ENCODE measurements at regions not wholly inside any gene's neighbourhood (a gene's known extent, or its start where the extent isn't known, plus 50 kb on each side); places are given as distances from the start of the nearest gene placed in this dataset.

DNA sequence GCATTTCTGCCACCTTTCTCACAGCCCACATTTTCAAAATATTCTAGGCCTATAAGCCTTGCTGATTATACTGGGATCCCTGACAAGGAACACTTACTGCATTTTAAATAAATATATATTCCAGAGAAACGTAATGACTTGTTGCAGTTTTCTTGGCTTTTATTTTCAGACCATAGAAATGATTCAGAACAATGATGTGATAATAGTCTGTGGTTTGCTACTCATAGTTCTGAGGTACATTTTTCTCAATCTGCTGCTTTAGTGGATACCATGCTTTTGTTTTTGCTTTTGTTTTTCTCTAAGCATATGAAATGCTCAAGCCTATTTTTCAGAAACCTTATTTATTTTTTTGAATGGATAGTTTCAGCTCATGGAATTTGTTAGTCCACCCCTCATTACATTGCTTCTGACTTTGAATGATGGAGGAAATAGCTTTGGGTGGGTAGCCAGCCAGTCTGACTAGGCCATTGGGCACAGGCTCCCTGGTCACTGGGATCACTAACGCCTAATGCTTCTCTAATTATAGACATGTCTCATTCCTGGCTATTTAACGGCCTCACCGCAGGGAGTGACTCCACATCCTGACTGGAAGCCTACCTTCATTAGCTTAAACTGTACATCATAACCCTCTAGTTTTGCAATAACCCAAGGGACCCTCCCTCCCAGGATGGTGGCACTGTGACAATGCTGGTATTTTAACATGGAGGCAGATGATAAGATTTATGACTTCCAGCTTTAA lies 66.1 kb downstream of the MBL2 start:
- H3K9me3 ChIP-seq (ENCODE audit: low read length): no peaks in the 10 kb centered on the region
- H3K27ac ChIP-seq (ENCODE audit: low read length): no peak overlapping the region
- no peaks in the 10 kb centered on the region for H3K9me2 ChIP-seq (ENCODE audit: insufficient read depth, low read length)
- H4K20me1 ChIP-seq (ENCODE audit: insufficient read depth): no peaks in the 10 kb centered on the region
- H3K79me2 ChIP-seq (replicated peaks; ENCODE audit: insufficient read depth, low read length): no peaks in the 10 kb centered on the region
- H3K9ac ChIP-seq (ENCODE audit: low read length): no peak overlapping the region
- TF ChIP-seq RAD21 (conservative IDR thresholded peaks at IDR 0.05) (no peak), SMC3 (conservative IDR thresholded peaks at IDR 0.05; ENCODE audit: poor library complexity) (no peak), EP300 (conservative IDR thresholded peaks at IDR 0.05; ENCODE audit: poor library complexity, severe bottlenecking) (no peak), MXI1 (conservative IDR thresholded peaks at IDR 0.05; ENCODE audit: poor library complexity, severe bottlenecking) (no peak), TAF1 (IDR thresholded peaks at IDR 0.05; ENCODE audit: low read depth) (no peak), POLR2AphosphoS5 (IDR thresholded peaks at IDR 0.05) (no peak), EZH2 (IDR thresholded peaks at IDR 0.05; ENCODE audit: borderline replicate concordance, insufficient read depth, low read length, poor library complexity, severe bottlenecking) (no peak)
- TF ChIP-seq, protein P1, sequence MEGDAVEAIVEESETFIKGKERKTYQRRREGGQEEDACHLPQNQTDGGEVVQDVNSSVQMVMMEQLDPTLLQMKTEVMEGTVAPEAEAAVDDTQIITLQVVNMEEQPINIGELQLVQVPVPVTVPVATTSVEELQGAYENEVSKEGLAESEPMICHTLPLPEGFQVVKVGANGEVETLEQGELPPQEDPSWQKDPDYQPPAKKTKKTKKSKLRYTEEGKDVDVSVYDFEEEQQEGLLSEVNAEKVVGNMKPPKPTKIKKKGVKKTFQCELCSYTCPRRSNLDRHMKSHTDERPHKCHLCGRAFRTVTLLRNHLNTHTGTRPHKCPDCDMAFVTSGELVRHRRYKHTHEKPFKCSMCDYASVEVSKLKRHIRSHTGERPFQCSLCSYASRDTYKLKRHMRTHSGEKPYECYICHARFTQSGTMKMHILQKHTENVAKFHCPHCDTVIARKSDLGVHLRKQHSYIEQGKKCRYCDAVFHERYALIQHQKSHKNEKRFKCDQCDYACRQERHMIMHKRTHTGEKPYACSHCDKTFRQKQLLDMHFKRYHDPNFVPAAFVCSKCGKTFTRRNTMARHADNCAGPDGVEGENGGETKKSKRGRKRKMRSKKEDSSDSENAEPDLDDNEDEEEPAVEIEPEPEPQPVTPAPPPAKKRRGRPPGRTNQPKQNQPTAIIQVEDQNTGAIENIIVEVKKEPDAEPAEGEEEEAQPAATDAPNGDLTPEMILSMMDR (IDR thresholded peaks at IDR 0.05; ENCODE audit: poor library complexity, severe bottlenecking): no peak
- TF ChIP-seq, protein P2, sequence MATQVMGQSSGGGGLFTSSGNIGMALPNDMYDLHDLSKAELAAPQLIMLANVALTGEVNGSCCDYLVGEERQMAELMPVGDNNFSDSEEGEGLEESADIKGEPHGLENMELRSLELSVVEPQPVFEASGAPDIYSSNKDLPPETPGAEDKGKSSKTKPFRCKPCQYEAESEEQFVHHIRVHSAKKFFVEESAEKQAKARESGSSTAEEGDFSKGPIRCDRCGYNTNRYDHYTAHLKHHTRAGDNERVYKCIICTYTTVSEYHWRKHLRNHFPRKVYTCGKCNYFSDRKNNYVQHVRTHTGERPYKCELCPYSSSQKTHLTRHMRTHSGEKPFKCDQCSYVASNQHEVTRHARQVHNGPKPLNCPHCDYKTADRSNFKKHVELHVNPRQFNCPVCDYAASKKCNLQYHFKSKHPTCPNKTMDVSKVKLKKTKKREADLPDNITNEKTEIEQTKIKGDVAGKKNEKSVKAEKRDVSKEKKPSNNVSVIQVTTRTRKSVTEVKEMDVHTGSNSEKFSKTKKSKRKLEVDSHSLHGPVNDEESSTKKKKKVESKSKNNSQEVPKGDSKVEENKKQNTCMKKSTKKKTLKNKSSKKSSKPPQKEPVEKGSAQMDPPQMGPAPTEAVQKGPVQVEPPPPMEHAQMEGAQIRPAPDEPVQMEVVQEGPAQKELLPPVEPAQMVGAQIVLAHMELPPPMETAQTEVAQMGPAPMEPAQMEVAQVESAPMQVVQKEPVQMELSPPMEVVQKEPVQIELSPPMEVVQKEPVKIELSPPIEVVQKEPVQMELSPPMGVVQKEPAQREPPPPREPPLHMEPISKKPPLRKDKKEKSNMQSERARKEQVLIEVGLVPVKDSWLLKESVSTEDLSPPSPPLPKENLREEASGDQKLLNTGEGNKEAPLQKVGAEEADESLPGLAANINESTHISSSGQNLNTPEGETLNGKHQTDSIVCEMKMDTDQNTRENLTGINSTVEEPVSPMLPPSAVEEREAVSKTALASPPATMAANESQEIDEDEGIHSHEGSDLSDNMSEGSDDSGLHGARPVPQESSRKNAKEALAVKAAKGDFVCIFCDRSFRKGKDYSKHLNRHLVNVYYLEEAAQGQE (IDR thresholded peaks at IDR 0.05; ENCODE audit: borderline replicate concordance): no peak
- H3K27me3 ChIP-seq (ENCODE audit: insufficient read depth, low read depth, low read length): no peaks in the 10 kb centered on the region
- H3K4me2 ChIP-seq (ENCODE audit: low read length): no peak overlapping the region
- no peaks in the 10 kb centered on the region for H3K36me3 ChIP-seq (ENCODE audit: insufficient read depth, low read length)
- H3F3A ChIP-seq (ENCODE audit: insufficient read depth, low read length, poor library complexity, severe bottlenecking): no peaks in the 10 kb centered on the region
- no peak overlapping the region for H3K4me3 ChIP-seq (ENCODE audit: low read length)
- no peak overlapping the region for H2AFZ ChIP-seq (ENCODE audit: low read depth, low read length)

Measured in neural cell (in vitro differentiated cells).